Umbilical cord (tissue), 1 donor: ENCODE measurements at regions not wholly inside any gene's neighbourhood (a gene's known extent, or its start where the extent isn't known, plus 50 kb on each side); places are given as distances from the start of the nearest gene placed in this dataset.

Experiments used
- DNase-seq: peaks from one replicate; pipeline ENCODE4 v3.0.0-alpha.2; 2015; ENCODE audit warnings: low spot score

GRCh38 chr1:5029136-5029535, 374.7 kb downstream of the AJAP1 start:
- no peak for DNase-seq

GRCh38 chr1:5012249-5012648, 357.8 kb downstream of the AJAP1 start:
- DNase-seq = no peak

- DNase-seq = no peak
These were observed 356.2 kb downstream of the AJAP1 start for GRCh38 chr1:5010656-5011055.

DNA sequence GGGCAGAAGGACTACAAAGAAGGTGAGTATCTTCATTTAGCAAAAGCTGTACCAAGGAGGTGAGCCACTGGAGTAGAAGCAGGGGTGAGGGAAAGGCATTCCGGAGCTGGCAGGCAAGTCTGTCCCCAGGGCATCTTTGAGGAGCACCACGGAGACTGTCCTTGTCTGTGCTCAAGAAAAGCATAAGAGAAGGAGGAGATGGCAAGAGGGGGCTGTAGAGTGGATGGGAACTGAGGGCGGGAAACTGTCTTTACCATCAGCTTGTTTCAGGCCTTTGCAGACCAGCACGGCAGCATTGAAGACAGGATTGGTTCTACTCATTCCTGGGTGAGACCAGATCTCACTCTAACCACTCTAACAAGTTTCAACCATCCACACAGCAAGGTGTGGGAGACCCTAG, 355.8 kb downstream of the AJAP1 start:
- no peak for DNase-seq

DNA sequence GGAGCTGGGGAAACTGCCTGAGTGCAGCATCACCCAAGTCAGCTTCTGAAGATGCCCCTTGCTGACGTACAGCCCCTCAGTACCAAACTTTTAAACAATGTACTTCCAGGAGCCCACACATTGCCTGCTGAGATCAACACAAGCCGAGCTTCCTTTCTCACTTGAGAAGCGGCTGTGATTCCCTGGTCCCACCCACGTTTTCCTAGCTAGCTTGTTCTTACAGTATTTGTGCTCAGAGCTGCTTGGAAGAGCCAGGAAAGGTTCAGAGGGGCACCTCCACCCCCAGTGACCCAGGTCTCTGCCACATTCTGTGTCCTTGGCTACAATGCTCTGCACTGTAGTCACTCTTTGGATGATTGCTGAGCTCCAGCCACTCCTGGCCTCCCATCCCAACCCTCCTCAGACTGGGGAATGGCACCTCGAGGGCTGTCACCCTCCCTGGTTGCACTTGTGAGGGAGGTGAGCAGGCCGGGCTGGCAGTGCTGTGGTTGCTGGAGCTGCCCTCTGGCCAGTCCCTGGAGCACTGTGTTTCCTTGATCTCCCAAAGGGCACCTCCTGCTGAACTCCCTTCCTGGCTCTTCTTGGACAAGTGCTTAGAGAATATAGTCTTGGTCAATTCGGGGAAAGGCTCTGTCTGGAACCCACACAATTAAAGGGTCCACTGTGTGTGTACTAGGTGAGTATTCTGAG, 355.1 kb downstream of the AJAP1 start:
- no peak for DNase-seq

- no peak for DNase-seq
These were observed 350.8 kb downstream of the AJAP1 start for GRCh38 chr1:5005171-5005570.

- DNase-seq = no peak
These were observed 348.3 kb downstream of the AJAP1 start for GRCh38 chr1:5002676-5003075.

- DNase-seq = no peak
These were observed 347.1 kb downstream of the AJAP1 start for GRCh38 chr1:5001466-5001865.

DNA sequence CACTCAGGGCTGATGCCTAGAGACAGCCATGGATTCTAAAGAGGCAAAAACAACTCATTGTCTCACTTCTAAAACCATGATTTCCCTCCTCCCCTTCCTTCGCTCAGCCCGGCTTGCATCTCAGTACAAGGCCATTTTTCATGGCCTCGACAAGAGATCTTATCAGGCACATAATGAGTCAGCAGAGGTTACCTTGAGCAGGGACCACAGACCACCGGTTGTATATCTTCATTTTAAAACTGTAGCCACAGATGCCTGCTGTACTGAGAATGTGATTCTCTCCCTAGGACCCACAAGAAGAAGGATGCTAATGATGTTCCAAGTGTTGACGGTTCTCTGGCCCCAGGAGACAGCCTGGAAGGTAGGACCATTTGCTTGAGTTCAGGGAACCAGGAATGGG, 331.9 kb downstream of the AJAP1 start:
- DNase-seq = no peak

- DNase-seq = no peak
These were observed 330.4 kb downstream of the AJAP1 start for GRCh38 chr1:4984841-4985240.

DNA sequence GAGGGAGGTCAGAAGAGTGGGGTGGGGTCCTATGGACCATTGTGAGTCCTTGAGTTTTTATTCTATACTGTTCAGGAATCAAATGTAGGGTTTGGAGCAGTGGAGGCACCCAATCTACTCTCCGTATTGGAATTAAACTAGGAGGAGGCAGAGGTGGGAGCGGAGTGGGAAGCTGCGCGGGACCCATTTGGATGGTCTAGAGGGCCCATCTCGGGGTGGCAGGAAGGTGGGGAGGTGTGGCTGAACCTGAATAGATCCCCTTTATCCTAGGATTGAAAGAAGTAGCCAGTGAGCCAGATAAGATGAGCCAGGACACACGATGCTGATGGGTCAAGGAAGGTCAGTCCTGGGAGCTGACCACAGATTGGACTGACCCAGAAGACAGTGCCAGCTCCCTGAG, 325.8 kb downstream of the AJAP1 start:
- no peak for DNase-seq

DNA sequence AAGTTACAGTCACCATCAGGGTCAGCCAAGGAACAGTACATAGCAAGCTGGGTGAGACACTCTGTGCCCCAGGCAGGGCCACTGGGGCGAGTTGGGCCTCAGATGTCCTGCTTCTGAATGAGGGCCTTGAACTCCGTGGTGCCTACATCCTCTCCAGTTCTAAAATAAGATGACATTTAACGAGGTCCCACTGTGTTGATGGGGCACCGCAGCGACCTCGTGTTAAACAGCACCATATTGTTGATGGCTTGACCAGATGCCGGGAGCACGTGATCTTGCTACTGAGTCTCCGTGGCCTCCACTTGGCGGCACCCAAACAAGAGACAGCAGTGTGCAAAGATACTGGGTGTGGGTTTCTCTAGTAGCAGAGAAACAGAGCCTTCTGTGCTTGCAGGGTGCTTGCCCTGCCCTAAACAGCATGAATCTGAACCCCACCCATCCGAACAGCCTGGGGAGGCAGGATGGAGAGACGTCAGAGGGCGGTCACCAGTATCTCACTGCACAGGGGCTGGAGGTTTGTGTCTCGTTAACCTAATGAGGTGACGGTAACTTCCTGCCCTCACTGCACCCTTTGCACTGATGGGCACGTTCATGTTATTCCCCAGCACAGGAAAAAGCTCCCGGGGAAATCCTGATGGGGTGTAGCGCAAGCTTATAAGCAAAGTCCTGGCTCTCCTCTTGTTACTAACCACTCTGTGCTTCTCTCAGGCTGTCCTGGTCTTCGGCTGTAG, 324.4 kb downstream of the AJAP1 start:
- DNase-seq = no peak

GRCh38 chr1:4977701-4978100, 323.3 kb downstream of the AJAP1 start:
- DNase-seq = no peak

DNA sequence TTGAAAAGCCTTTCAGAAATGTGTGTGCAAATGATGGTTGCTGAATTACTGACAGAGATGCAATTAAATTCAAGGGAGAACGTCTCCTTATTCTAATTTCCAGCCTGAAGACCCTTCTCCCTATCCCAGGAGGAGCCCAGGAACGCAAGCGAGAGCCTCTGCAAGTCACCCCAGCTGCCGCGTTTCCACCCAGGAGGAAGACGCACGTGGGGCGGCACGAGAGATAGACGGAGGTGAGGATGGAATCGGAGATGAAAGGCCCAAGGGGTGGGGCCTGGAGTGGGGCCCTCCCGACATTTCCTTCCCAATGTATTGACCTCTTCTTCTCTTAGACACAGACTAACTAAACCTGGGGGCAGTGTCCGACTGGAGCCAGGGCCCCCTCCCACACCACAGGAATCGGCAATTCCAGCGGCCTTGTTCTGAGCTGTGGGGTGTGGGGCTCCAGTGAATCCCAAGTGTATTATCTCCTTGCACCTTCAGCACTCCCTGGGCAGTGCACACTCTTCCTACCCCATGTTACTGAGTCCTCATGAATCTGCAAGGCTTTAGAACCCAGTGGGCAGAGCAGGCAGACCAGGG, 322.5 kb downstream of the AJAP1 start:
- no peak for DNase-seq

DNA sequence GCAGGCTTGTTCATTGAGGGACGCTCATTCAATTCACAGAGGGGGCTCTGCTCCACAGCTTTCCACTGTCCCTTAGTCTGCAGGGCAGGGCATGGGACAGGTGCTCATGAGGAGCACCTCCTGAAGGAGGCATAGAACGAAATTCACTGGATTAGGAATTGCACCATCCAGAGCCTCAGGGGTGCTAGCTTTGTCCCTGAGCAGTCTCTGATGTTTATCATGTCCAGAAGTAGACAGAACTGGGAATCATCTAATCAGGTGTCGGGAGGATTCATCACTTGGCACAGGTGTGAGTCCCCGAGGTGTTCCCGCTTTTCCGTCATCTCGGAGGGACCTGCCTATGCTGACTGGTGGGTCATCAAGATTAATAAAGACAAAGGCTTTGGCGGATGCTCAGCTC, 321.4 kb downstream of the AJAP1 start:
- no peak for DNase-seq

GRCh38 chr1:4974981-4975685, 320.7 kb downstream of the AJAP1 start:
- no peak for DNase-seq

DNA sequence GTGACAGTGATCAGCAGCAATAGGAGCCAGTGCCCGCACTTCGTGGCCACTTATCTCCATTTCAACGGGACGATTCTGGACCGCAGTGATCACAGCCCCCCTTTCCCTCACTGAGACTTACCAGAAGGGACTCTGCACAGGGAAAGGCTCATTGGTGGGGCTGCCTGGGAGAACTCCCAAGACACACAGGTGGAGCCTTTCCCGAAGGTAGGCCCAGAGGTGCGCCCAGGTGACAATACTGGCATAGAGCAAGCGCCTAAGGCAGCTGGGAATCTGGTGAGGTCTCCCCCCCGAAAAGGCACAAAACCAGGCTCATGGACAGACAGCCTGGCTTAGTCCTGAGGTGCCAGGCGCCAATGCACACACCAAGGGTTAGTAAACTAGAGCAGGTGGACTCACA, 318.9 kb downstream of the AJAP1 start:
- no peak for DNase-seq

DNA sequence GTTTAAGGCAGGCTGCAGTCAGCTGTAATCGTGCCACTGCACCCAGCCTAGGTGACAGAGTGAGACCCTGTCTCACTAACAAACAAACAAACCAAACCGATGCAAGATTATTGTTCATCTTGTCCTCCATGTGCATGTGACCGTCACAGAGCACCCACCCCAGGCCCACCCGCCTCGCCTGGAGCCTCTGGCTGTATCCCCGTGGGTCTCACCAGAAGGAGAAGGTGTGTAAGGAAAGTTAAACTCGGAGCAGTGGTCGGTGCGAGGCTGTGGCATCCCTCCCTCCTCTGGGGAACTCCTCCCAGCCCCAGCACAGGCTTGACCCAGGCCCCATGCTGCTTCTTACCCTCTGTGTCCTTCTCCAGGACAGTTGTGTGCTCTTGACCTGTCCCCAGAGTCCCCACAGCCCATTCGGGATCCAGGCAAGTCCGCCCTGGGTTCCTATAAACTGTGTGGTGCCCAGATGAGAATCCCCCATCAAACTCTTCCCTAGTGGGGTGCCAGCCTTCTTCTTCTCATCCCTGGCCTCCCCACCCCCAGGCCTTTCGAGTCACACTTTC, 318.4 kb downstream of the AJAP1 start:
- no peak for DNase-seq

- no peak for DNase-seq
These were observed 317.3 kb downstream of the AJAP1 start for GRCh38 chr1:4971666-4972065.

DNA sequence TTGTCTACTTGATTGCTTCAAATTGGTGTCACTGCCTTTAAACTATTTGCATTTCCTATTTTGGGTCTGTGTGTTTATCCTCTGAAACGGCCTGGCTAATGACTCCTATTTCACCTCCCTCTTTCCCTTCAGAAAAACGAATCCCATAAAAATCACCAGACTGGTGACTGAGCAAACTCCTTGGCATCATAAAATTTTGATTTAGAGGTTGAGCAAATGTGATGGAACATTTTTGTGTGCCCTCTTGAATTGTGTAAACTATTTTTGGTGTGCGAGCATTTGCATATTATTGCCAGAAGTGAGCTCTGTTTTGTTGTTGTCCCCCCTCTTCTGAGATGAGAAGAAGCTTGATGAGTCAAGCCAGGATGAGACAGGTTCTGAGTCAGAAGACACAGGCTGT, 316.1 kb downstream of the AJAP1 start:
- DNase-seq = no peak

DNA sequence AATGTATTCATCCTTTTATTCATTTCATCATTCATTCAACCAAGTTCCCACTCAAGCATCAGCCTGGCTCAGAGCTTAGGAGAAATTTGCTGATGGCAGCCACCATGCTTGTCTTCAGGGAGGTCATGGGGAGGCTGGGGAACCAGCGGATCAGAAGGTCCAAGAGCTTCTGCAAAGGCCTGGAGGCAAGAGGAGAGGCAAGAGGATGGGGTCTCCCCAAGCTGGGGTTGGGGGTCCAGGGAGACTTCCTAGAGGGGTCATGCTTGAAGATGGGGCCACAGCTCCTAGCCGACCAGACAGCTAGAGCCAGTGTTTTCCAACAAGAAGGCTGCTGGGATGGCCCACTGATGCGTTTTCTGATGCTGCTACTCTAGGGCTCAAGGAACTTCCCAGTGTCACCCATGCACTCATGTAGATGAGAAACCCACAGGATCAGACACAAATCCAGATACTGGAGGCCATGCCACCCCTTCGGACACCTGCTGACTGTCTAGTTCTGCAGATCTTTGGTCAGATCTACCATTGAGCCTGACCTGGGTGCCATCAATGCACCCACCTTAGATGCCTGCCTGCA, 315.2 kb downstream of the AJAP1 start:
- no peak for DNase-seq
